GM21723 (cell line): ENCODE measurements at regions not wholly inside any gene's neighbourhood (a gene's known extent, or its start where the extent isn't known, plus 50 kb on each side); places are given as distances from the start of the nearest gene placed in this dataset.

Source experiments
- ATAC-seq: cut with Tn5 transposase; IDR thresholded peaks from one replicate; pipeline ENCODE4 v1.9.1; 2021; ENCODE audit warnings: mild to moderate bottlenecking, moderate library complexity; ENCODE audit not compliant: unreplicated experiment

DNA sequence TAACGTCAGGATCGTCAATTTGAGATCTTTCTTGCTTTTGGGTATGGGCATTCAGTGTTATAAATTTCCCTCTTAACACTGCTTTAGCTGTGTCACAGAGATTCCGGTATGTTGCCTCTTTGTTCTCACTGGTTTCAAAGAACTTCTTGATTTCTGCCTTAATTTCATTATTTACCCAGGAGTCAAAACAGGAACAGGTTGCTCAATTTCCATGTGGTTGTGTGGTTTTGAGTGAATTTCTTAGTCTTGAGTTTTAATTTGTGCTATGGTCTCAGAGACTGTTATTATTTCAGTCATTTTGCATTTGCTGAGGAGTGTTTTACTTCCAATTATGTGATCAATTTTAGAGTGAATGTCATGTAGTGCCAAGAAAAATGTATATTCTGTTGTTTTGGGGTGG lies 153.1 kb downstream of the PCDH17 start:
- no peak for ATAC-seq

DNA sequence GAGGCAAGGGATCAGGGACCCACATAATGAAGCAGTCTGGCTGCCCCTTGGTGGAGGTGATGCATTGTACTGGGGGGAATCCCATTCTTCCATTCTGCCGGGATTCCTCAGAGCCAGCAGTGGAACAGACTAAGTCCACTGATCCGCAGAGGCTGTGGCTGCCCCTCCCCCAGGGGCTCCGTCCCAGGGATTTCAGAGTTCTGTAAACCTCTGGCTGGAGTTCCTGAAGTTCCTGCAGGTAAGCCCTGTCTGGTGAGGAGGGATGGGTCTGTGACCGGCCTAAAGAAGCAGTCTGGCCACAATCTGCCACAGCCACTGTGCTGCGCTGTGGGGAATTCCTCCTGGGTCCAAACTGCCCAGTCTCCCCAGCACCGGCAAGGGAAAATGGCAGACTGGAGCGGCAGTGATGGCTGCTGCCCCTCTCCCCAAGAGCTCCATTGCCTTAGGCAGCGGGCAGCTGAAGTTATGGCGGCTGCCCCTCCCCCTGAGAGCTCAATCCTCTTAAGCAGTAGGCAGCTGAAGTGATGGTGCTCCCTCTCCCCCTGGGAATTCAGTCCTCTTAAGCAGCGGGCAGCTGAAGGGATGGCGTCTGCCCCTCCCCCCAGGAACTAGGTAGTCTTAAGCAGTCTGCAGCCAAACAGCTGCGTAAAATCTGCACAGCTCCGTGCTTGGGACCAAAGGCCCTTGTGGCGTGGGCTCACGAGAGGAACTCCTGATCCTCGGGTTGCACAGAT lies 155.7 kb downstream of the PCDH17 start:
- no peak for ATAC-seq

DNA sequence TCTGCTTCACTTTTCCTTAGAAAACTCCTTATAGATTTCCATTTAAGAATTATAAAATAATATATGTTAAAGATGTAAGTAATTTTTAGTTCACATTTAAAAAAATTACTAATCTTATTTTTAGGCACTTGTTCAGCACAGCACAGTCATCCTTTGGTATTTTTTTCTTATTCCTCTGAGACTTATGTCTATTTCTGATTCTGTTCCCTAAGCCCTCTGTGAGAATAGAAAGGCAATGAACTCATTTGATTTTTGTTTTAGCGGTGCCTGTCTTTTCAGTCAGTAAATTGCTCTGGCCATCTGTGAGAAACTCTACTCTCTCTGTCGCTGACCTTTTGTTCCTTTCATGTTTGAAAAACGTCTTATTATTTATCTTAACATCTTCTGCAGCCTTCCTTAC lies 168.1 kb downstream of the PCDH17 start:
- ATAC-seq, result no peak

DNA sequence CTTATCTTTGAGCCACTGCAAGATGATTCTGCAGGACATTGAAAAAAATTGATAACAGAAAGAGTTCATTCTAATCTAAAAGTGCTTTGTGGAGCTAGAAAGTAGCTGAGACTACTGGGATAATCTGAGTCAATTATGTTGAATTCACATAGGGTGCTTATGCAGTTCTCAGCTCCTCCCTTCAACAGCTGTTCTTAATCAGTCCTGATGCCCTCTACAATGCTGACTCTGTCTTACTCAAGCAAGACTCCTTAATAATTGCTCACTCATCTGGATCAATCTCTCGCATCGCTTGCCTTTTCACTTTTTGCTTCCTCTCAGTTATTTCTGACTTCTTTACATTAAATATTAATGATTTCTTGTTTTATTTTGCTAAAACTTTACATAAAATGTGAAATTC lies 182.1 kb downstream of the PCDH17 start:
- ATAC-seq, result no peak

DNA sequence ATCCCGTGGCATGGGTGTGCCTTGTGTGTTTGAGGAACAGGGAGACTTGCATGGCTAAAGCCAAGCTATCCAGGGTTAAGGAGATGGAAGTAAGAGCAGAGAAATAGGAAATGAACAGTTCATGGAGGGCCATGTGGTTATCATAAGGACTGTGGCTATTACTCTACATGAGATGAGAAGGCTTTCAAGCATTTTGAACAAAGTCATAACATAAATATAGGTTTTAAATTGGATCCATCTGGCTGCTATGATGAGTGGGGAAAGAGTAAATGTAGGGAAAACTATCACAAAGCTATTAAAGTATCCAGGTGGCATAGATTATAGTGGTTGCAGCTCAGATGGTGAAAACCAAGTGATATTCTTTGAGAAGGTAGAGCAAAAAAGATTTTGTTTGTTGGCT lies 184.1 kb downstream of the PCDH17 start:
- no peak for ATAC-seq

DNA sequence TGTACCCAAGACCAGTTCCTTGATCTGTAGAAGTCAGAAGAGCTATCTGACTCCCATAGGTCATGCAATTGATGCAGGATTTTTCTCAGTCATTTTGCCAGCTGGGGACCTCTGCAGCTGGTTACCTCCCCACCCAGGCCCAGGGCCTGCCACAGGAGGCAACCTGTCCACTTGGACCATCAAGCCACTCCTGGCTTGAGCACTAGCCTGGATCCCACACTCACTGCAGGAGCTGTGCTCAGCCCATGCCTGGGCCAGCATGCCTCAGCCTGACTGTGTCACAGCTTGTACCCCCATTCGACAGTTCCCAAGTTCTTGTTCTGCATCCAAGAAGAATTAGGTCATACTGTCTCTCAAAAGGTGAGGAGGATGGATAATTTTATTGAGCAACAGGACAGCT lies 189.4 kb downstream of the PCDH17 start:
- no peak for ATAC-seq

DNA sequence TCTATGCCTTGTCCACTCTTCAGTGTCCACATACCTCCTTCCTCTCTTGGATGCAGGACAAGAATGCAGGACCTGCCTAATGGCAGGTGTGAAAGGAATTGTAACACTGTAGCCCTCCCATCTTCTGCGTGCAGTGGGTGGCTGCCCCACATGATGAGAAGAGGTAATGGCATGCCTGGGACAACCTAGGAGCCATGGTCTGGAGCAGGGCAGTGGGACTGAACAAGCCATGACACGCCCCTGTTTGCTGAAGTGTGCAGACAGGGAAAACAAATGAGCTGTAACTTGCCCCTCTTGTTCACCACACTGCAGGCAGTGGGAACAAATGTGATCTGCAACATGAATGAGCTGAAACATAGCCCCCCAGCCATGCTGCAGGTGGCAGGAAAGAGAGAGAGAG lies 192.2 kb downstream of the PCDH17 start:
- no peak for ATAC-seq

DNA sequence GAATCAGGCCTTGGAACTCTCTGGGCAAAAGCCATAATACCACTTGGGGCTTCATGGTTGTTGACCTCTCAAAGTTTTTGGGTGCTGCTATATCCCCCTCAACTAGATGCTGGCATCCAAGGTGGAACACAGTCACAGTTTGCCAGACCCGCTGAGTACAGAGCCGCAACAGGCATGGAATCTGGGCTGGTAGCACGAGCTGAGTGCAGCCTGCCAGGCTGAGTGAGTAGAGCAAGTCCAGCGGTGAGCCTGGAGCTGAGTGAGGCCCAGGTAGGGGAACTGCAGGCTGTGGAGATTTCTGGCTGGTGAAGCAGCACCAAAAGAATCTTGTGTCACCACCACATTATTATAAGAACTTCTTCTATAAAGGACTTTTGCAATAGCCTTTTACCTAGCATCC lies 192.6 kb downstream of the PCDH17 start:
- no peak for ATAC-seq

DNA sequence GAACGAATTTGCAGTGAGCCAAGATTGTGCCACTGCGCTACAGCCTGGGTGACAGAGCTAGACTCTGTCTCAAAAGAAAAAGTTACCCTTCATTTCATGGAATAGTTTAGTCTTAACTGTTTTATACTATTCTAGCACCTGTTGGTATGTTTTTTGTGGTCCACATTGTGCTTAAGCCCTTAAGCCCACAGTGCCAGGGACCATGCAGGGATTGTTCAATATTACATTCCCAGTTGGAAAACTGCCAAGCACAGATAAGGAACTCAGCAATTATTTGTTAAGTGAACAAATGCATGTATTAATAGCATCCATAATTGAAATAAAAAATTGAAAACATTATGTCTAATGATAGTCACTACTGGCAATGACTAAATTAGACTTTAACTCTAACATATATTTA lies 193.5 kb downstream of the PCDH17 start:
- ATAC-seq, result no peak

DNA sequence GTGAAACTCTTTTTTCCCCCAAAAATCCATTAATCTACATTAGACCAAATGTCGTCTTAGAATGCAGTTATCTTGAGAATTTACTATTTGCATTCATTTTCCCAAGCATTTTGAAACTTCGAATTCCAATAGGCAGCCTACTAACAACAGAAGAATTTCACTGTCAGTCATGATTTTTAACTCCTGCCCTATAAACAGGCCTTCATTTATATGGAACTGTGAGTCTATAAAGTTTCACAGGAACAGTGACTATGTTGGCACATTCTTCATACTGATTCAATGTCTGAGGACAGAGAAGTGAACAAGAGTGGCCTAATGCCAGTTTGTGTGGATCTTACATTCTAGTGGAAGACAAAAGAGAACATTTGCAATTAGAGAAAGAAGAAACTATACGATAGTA lies 198.0 kb downstream of the PCDH17 start:
- no peak for ATAC-seq

DNA sequence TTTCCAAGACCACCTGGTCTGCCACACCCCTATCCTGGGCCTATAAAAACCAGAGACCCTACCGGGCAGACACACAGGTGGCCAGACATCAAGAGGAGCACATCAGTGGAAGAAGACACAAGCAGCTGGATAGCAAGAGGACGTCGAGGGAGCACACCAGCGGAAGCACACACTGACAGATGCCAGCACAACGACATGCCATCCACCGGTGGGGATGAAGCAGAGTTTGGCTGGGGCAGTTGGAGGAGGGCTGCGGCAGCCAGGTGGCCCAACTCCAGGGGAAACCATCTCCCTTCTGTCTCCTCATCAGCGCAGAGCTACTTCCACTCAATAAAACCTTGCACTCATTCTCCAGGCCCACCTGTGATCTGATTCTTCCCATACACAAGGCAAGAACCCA lies 200.6 kb downstream of the PCDH17 start:
- ATAC-seq, result no peak

DNA sequence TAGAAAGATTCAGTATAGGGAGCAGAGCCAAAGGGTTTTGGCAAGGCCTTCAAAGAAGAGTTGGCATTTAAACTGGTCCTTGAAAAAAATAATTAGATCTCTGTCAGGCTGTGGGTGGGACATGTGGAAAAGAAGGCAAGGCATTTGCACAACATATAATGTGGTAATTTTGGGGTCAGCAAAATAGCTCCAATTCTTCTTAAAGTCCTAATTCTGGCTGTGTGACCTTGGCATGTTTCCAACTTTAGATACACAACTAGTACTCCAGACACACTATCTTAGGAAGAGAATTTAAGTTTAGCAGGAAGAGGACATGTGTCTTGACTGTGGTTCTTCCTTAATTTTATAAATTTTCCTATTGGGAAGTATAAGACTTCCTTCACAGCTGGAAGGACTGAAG lies 206.3 kb downstream of the PCDH17 start:
- ATAC-seq, result no peak

DNA sequence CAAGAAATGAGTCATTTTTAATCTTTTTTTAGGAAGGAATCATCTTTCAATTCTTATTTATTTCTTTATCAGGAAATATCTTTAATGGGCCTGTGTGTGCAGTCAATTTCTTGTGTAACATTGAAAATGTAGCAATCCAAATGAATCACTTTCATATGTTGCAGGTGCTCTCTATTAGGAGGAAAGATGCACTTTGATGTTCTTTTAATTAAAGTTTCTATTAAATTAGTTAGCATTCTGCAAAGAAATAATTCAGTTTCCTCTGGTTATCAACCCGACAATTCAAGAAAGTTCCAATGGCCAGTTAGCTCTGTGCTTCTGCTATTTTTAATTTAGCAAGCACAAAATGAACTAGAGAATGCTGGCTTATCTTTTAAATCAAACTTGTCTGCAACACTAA lies 212.0 kb downstream of the PCDH17 start:
- ATAC-seq, result no peak

DNA sequence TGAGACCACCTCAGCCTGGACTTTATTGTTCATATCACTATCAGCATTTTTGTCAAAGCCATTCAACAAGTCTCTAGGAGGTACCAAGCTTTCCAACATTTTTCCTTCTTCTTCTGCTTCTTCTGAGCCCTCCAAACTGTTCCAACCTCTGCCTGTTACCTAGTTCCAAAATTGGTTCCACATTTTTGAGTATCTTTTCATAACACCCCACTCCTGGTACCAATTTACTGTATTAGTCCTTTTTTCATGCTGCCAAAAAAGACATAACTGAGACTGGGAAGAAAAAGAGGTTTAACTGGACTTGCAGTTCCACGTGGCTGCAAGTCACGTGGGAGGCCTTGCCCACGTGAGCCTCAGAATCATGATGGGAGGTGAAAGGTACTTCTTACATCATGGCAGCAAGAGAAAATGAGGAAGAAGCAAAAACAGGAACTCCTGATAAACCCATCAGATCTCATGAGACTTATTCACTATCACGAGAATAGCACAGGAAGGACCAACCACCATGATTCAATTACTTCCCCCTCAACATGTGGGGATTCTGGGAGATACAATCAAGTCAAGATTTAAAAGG lies 215.1 kb downstream of the PCDH17 start:
- ATAC-seq, result no peak

DNA sequence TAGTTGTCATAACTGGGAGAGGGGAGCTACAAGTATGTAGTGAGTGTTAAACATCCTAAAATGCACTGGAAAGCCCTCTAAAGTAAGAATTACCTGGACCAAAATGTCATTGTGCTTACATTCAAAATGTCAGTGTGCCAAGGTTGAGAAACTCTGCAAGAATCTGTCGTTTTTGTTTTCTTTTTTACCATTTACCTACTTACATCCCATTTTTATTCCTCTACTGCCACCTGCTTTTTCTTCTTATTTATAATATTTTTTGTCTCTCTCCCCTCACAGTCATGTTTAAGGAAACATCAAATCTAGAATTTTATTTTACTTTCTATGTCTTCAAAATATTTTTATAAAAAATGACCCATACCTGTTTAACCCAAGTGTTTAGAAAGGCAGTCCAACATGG lies 226.4 kb downstream of the PCDH17 start:
- no peak for ATAC-seq

DNA sequence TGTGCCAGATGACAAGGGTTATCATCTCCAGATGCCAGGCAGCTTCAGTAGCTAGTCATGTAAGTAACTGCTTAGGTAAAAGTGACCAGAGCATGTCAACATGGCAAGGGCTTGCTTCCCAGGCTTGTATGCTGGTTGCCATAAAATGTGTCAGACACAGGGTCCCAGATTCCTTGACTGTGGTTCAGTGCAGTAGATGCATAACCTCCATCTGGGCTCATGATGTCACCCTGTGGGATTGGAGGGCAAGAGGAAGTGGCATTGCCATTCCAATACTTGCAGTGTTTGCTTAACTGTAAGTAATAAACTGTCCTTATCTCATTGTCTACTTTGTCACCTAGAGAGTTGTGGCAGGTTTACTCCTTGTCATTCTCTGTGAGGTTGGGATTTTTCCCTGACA lies 226.8 kb downstream of the PCDH17 start:
- no peak for ATAC-seq

DNA sequence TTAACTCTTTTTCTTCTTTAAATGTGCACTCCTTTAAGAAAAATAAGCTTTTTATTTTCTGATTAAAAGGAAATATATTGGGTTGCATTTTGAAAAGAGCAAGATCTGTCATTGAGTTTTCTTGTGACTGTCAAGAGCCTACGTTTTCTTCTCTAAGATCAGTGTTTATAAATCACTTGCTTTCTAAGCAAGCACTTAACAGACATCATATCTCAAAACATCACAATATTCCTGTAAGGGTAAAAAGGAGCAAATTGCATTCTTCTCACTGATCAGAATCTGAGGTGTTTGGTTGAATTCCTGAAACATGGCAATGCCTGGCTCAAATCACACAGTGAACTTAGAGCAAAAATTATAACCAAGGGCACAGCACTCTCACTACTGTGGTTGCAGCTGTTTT lies 231.3 kb downstream of the PCDH17 start:
- no peak for ATAC-seq

DNA sequence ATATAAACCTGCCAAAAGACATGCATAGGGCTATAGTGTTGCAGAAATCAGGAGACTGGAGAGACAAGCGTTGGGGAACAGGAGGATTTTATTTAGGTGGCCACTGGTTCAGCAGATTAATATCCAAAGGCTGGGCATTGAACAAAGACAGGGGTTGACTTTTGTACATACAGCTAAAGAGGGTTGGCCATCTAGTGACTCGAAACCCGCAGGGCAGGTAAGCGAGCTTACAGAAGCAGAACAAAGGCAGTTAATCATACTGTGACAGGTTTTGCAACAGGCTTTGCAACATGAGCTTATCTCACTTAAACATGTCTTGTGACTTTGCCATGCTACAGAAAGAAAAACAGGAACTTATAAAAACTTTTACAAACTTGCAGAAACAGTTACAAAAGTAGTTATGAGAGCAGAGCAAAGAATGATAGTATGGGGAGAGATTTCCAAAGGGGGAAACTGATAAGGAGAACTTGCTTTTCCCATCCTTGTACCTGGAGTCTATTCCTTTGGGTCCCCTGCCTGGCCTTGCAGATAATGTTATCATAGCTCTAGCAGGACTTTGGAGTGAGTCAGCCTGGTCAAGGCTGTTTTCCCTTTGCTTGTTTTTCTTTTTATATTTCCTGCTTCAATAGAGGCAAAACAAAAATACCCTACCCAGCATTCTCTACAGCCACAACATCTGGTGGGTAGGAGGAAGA lies 234.2 kb downstream of the PCDH17 start:
- no peak for ATAC-seq

DNA sequence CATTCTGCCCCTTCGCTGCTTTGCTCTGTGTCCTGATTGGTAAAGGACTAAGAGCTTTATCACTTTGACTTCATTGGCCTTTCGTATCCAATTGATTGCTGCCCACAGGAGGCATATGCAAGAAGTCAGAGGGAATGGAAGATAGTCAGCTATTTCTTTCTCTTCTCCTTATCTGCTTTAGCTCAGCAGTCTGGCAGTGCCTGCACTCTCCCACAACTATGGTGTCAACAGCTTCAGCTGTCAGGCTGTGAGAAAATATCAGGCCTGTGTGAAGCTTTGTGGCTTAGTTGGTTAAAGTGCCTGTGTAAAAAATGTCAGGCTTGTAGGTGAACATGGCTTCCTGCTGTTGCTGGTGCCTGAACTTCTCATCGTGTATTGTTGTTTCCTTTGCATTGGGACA lies 243.0 kb downstream of the PCDH17 start:
- no peak for ATAC-seq

DNA sequence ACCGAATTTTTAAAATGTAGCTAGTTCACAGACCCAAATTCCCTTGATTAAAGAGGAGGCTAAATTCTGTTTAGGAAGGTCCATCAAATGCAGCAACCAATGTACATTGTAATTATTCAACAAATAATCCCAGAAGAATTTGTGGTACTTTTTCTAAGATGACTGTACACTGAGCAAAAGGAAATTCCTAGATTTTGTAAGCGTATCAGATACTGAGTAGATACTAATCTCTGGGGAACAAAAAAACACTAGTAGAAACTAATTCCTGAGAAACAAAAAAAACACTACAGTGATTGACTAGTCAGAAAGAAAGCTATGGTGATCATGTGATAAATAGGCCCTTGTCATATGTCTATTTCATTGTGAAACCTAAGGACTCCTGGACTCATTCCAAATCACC lies 246.1 kb downstream of the PCDH17 start:
- ATAC-seq, result no peak

DNA sequence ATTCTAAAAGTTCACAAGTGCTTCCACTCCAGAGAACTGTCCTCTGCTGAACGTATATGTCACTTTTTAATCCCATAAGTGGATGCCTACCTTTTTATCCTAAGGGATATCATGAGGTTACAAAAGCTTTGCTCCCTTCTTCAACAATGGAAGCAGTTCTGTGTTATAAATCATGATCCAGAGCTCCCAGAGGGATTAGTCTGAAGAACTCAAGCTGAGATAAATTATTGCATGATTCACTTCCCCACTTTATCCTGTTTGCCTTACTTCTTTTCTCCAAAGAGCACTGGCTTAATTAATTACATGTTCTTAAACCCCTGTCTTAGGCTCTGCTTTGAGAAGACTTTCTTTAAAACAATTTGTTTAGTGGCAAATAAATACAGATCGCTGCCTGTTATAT lies 246.7 kb downstream of the PCDH17 start:
- ATAC-seq, result no peak

DNA sequence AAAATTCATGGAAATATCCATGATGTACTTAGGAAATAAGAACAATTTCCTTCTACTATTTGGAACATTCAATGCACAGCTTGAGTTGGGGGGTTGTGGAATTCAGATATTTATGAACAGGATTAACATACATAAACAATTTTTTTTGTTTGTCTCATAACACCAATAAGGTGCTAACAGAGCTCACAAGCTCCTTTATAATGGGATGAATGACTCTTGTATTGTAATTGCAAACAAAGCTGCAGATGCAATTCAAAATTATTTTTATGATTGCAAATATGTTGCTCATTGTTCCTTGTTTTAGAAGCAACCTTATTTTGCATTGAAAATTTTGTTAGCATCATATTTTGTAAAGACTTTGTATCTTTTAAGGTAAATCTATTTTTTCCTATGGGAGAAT lies 265.7 kb downstream of the PCDH17 start:
- ATAC-seq, result no peak

DNA sequence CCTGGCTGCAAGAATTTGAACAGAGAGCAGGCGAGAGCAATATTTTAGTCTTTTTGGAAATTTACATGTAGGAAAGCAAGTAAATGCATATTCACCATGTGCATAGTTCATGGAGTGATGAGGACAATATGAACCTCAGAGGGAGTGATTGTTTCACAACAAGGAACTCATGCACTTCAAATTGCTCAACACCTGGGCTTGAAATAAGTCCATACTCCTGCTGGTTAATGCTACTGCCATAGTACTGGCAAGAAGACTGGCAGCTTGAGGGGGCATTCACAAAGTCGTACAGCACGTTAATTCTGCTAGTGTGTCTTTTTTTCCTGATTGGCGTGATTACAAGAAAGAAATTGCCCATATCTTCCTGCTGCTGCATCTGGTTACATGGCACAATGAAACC lies 267.6 kb downstream of the PCDH17 start:
- no peak for ATAC-seq
